Smooth muscle cell (in vitro differentiated cells): ENCODE measurements at regions not wholly inside any gene's neighbourhood (a gene's known extent, or its start where the extent isn't known, plus 50 kb on each side); places are given as distances from the start of the nearest gene placed in this dataset.

Experiments used
- DNase-seq: peaks from one replicate; lab custom pipeline; 2025; ENCODE audit not compliant: unreplicated experiment; lab: John Stamatoyannopoulos, UW
- H2AFZ ChIP-seq: fragments of 200-600 bp; sonication (generic); 2 replicates; pipeline ENCODE4 v1.6.0; 2016; ENCODE audit warnings: antibody characterized with exemption, low read depth, mild to moderate bottlenecking
- H3F3A ChIP-seq: fragments of 200-600 bp; sonication (generic); 2 replicates; pipeline ENCODE4 v1.6.0; 2017; ENCODE audit warnings: antibody characterized with exemption, low read depth
- H3K27ac ChIP-seq: fragments of 200-600 bp; sonication (generic); 2 replicates; pipeline ENCODE4 v1.5.1; 2016; ENCODE audit warnings: low read depth, mild to moderate bottlenecking
- H3K27me3 ChIP-seq: fragments of 200-600 bp; sonication (generic); 2 replicates; pipeline ENCODE4 v1.6.1; 2016; ENCODE audit warnings: low read depth, mild to moderate bottlenecking
- H3K36me3 ChIP-seq: fragments of 200-600 bp; sonication (generic); 2 replicates; pipeline ENCODE4 v1.5.1; 2016; ENCODE audit warnings: low read depth
- H3K4me1 ChIP-seq: fragments of 200-600 bp; sonication (generic); 2 replicates; pipeline ENCODE4 v1.5.1; 2016; ENCODE audit warnings: low read depth
- H3K4me2 ChIP-seq: fragments of 200-600 bp; sonication (generic); 2 replicates; pipeline ENCODE4 v1.6.0; 2016; ENCODE audit warnings: mild to moderate bottlenecking
- H3K4me3 ChIP-seq: fragments of 200-600 bp; sonication (generic); 2 replicates; pipeline ENCODE4 v1.5.1; 2016; ENCODE audit warnings: mild to moderate bottlenecking
- H3K79me2 ChIP-seq: fragments of 200-600 bp; sonication (generic); 2 replicates; pipeline ENCODE4 v1.6.0; 2016; ENCODE audit warnings: low read depth, mild to moderate bottlenecking
- H3K9ac ChIP-seq: fragments of 200-600 bp; sonication (generic); 2 replicates; pipeline ENCODE4 v1.6.0; 2016; ENCODE audit warnings: low read depth
- H3K9me3 ChIP-seq: fragments of 200-600 bp; sonication (generic); replicated peaks from 2 replicates; pipeline ENCODE4 v1.5.1; 2016; ENCODE audit warnings: low read depth
- H4K20me1 ChIP-seq: fragments of 200-600 bp; sonication (generic); 2 replicates; pipeline ENCODE4 v1.6.0; 2016; ENCODE audit warnings: low read depth
- CTCF ChIP-seq: fragments of 200-600 bp; sonication (generic); IDR thresholded peaks from 2 replicates; pipeline ENCODE4 v1.5.1; 2017; ENCODE audit warnings: borderline replicate concordance, mild to moderate bottlenecking, antibody characterized with exemption; ENCODE audit not compliant: insufficient read depth, poor library complexity, severe bottlenecking
- WGBS: methylation state at CpG from one replicate; pipeline ENCODE4 v1.1.7; 2016; ENCODE audit warnings: low lambda C conversion rate; 5-methylcytosine and 5-hydroxymethylcytosine counted together

- no peak overlapping the region for H3K4me2 ChIP-seq
- H3K36me3 ChIP-seq: no peaks in the 10 kb centered on the region
- no peak for DNase-seq
- H3K79me2 ChIP-seq: peaks cover 69% of the 10 kb centered on the region
- 99% methylated on average over 2 of the region's 2 CpGs for WGBS
- no peak for TF ChIP-seq CTCF
- peaks cover 89% of the 10 kb centered on the region for H4K20me1 ChIP-seq
- no peaks in the 10 kb centered on the region for H3K27me3 ChIP-seq
- no peak overlapping the region for H3K4me3 ChIP-seq
- H3K9me3 ChIP-seq: no peaks in the 10 kb centered on the region
- no peaks in the 10 kb centered on the region for H3K4me1 ChIP-seq
- H3F3A ChIP-seq: no peaks in the 10 kb centered on the region
- no peak overlapping the region for H3K27ac ChIP-seq
- H2AFZ ChIP-seq: no peak overlapping the region
- no peak overlapping the region for H3K9ac ChIP-seq
These were observed 108.2 kb downstream of the HAUS1 start for GRCh38 chr18:46212398-46212797.

GRCh38 chr18:46213295-46213694, 109.1 kb downstream of the HAUS1 start:
- Histone ChIP-seq H3K9ac (no peak overlapping the region), H4K20me1 (peaks cover 88% of the 10 kb centered on the region), H3K4me1 (no peaks in the 10 kb centered on the region), H3K27ac (no peak overlapping the region), H3K79me2 (peaks cover 61% of the 10 kb centered on the region), H3F3A (no peaks in the 10 kb centered on the region), H3K36me3 (no peaks in the 10 kb centered on the region), H3K4me3 (no peak overlapping the region), H2AFZ (no peak overlapping the region), H3K9me3 (no peaks in the 10 kb centered on the region), H3K27me3 (no peaks in the 10 kb centered on the region), H3K4me2 (no peak overlapping the region)
- TF ChIP-seq CTCF: peak; percentile 33
- DNase-seq: no peak
- WGBS: 66% methylated on average over 3 of the region's 3 CpGs

- H3F3A ChIP-seq: no peaks in the 10 kb centered on the region
- no peak overlapping the region for H3K4me2 ChIP-seq
- peaks cover 57% of the 10 kb centered on the region for H3K79me2 ChIP-seq
- H3K9me3 ChIP-seq: no peaks in the 10 kb centered on the region
- no peaks in the 10 kb centered on the region for H3K4me1 ChIP-seq
- no peak overlapping the region for H3K4me3 ChIP-seq
- TF ChIP-seq CTCF: no peak
- no peak overlapping the region for H3K9ac ChIP-seq
- no peak overlapping the region for H3K27ac ChIP-seq
- WGBS: 96% methylated on average over 1 of the region's 1 CpG
- no peak for DNase-seq
- no peaks in the 10 kb centered on the region for H3K36me3 ChIP-seq
- no peaks in the 10 kb centered on the region for H3K27me3 ChIP-seq
- H2AFZ ChIP-seq: no peak overlapping the region
- peaks cover 86% of the 10 kb centered on the region for H4K20me1 ChIP-seq
These were observed 110.2 kb downstream of the HAUS1 start for GRCh38 chr18:46214435-46214834.

- Histone ChIP-seq H3K9me3 (no peaks in the 10 kb centered on the region), H3K4me2 (no peak overlapping the region), H3F3A (peaks cover 4% of the 10 kb centered on the region), H3K36me3 (no peaks in the 10 kb centered on the region), H3K9ac (no peak overlapping the region), H3K27me3 (no peaks in the 10 kb centered on the region), H3K27ac (no peak overlapping the region), H3K4me1 (no peaks in the 10 kb centered on the region), H2AFZ (no peak overlapping the region), H3K79me2 (peaks cover 40% of the 10 kb centered on the region), H3K4me3 (no peak overlapping the region), H4K20me1 (peaks cover 86% of the 10 kb centered on the region)
- DNase-seq: no peak
- TF ChIP-seq CTCF: no peak
- 95% methylated on average over 16 of the region's 16 CpGs for WGBS
These were observed 111.9 kb downstream of the HAUS1 start for GRCh38 chr18:46215902-46216723.
